ENCODE measurements at regions not wholly inside any gene's neighbourhood (a gene's known extent, or its start where the extent isn't known, plus 50 kb on each side); places are given as distances from the start of the nearest gene placed in this dataset.
"Not testable (repeated sequence)": the region's sequence is repeated elsewhere in the genome, so short reads cannot be mapped to it uniquely, and the experiment has no call there.

DNA sequence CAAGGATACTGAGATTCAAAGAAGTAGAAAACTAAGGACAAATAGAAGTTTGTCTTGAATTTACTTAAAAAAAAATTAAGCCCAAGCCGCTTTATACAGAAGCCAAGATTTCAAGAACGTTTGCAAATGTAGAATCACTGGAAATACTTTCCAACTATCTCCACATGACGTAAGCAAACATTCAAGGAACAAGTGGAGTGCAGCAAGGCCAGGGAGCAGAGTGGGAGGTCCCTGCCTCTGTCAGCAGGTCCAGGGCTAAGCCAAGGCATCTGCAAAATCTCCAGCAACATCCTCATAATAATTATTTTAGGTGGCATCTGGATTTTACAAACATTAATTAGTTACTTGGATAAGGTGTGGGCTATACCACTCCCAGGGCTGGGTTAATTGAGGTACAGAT is 60.1 kb upstream of the AKIRIN2 start:
- no peak overlapping the region for H3K4me3 ChIP-seq (ENCODE audit: low read length)
- no peak for DNase-seq (ENCODE audit: low read depth)
- TF ChIP-seq CTCF (conservative IDR thresholded peaks at IDR 0.05; ENCODE audit: low read depth, low read length), result no peak

- no peak overlapping the region for H3K4me3 ChIP-seq (ENCODE audit: low read length)
- no peak for TF ChIP-seq CTCF (conservative IDR thresholded peaks at IDR 0.05; ENCODE audit: low read depth, low read length)
- no peak for DNase-seq (ENCODE audit: low read depth)
Observed at GRCh38 chr6:87757792-87758191, 55.8 kb upstream of the AKIRIN2 start.

GRCh38 chr6:87756858-87757257 is 54.8 kb upstream of the AKIRIN2 start:
- no peak overlapping the region for H3K4me3 ChIP-seq (ENCODE audit: low read length)
- no peak for TF ChIP-seq CTCF (conservative IDR thresholded peaks at IDR 0.05; ENCODE audit: low read depth, low read length)
- no peak for DNase-seq (ENCODE audit: low read depth)

- TF ChIP-seq CTCF (conservative IDR thresholded peaks at IDR 0.05; ENCODE audit: low read depth, low read length), result peak; percentile 5
- H3K4me3 ChIP-seq (ENCODE audit: low read length), result no peak overlapping the region
- DNase-seq (ENCODE audit: low read depth), result no peak
Observed at GRCh38 chr6:87755708-87756671, 54.0 kb upstream of the AKIRIN2 start.

- no peak for DNase-seq (ENCODE audit: low read depth)
- no peak overlapping the region for H3K4me3 ChIP-seq (ENCODE audit: low read length)
- no peak for TF ChIP-seq CTCF (conservative IDR thresholded peaks at IDR 0.05; ENCODE audit: low read depth, low read length)
Observed at GRCh38 chr6:87754828-87755227, 52.8 kb upstream of the AKIRIN2 start.

DNA sequence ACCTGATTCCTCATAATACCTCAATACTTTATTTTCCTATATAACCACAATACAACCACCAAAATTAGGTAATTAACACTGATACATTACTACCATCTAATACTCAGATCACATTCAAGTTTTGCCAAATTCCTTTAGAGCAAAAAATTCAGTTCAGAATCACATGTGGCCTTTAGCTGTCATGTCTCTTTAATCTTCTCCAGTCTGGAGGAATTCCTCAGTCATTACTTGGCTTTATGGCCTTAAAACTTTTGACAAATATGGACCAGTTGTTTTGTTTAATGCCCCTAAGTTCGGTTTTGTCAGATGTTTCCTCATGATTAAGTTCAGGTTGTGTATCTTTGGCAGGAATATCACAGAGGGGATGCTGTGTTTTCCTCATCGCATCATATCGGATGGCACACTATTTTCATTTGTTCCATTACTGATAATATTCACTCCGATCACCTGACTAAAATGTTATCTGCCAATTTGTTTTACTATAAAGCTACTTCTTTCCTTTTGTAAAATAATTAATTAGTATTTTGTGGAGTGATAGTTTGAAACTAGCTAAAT is 51.2 kb upstream of the AKIRIN2 start:
- TF ChIP-seq CTCF (conservative IDR thresholded peaks at IDR 0.05; ENCODE audit: low read depth, low read length), result no peak
- DNase-seq (ENCODE audit: low read depth), result no peak
- no peak overlapping the region for H3K4me3 ChIP-seq (ENCODE audit: low read length)

DNA sequence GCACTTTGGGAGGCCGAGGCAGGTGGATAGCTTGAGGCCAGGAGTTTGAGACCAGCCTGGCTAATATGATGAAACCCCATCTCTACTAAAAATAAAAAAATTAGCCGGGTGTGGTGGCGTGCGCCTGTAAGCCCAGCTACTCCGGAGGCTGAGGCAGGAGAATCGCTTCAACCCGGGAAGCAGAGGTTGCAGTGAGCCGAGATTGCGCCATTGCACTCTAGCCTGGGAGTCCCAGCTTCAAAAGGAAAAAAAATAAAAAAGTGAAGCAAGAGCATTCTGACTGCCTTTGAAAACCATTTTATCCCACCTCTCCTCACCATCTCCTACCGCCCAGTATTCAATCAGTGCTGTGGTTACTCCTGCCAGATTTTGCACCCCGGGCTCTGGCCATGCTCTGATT is 50.5 kb upstream of the AKIRIN2 start:
- H3K4me3 ChIP-seq (ENCODE audit: low read length); DNase-seq (ENCODE audit: low read depth): not testable (repeated sequence)
